Body of pancreas (tissue), 4 donors: ENCODE measurements at regions not wholly inside any gene's neighbourhood (a gene's known extent, or its start where the extent isn't known, plus 50 kb on each side); places are given as distances from the start of the nearest gene placed in this dataset.

Experiments
- ATAC-seq: fragments of 150-250 bp; one replicate; pipeline ENCODE4 v1.9.1; 2016
- DNase-seq, 4 donors: peaks; one replicate each; pipeline ENCODE4 v3.0.0-alpha.2; 2019
- H3K27ac ChIP-seq, 4 donors: fragments of 200-600 bp; sonication (generic); 1 replicate in 3 of 4; 2 replicates in 1 of 4; pipeline versions ENCODE4 v1.5.1 to v1.6.1; 2016 to 2019; ENCODE audit warnings: mild to moderate bottlenecking in 1 of 4, mixed read lengths in 1 of 4, moderate library complexity in 1 of 4
- H3K27me3 ChIP-seq, 2 donors: fragments of 200-600 bp; sonication (generic); one replicate each; pipeline ENCODE4 v1.6.0; 2016; ENCODE audit warnings: mild to moderate bottlenecking in 1 of 2
- H3K36me3 ChIP-seq, 2 donors: fragments of 200-600 bp; sonication (generic); replicated peaks in 1 of 2; 2 replicates each; pipeline ENCODE4 v1.5.1; 2016; ENCODE audit warnings: low read depth in 2 of 2; ENCODE audit not compliant: insufficient read depth in 1 of 2
- H3K4me1 ChIP-seq: fragments of 200-600 bp; sonication (generic); one replicate; pipeline ENCODE4 v1.6.0; 2016
- H3K4me3 ChIP-seq, 2 donors: fragments of 200-600 bp; sonication (generic); 1 replicate in 1 of 2; 2 replicates in 1 of 2; pipeline ENCODE4 v1.5.1; 2016 to 2019
- H3K9me3 ChIP-seq, 3 donors: fragments of 200-600 bp; sonication (generic); 1 replicate in 2 of 3; 2 replicates in 1 of 3; pipeline ENCODE4 v1.5.1; 2016
- CTCF ChIP-seq, 7 experiments: fragments of 450-650 bp in 4 of 7; fragments of 200-600 bp in 3 of 7; sonication (generic) in 3 of 7; IDR thresholded peaks; one replicate each; pipeline ENCODE4 v1.5.1; 2016 to 2019; ENCODE audit warnings: antibody characterized with exemption in 7 of 7
- POLR2A ChIP-seq, 3 donors: fragments of 450-650 bp; IDR thresholded peaks; one replicate each; pipeline ENCODE4 v1.6.1; 2016; ENCODE audit warnings: antibody characterized with exemption in 3 of 3, mild to moderate bottlenecking in 2 of 3
- WGBS, 2 donors: methylation state at CpG; one replicate each; pipeline ENCODE4 v1.1.5; 2017; 5-methylcytosine and 5-hydroxymethylcytosine counted together
- intact Hi-C: fragments of 100-400 bp; cut with DNase I; formaldehyde crosslinking; loops from one replicate; pipeline ENCODE4 v1.15.1; 2023

GRCh38 chr9:12993466-12993865 lies 218.6 kb downstream of the LURAP1L start:
- no peak overlapping the region for H3K27ac ChIP-seq
- no peak overlapping the region for H3K4me3 ChIP-seq
- H3K9me3 ChIP-seq, result no peaks in the 10 kb centered on the region
- 57 to 64% methylated on average over 2 of the region's 2 CpGs for WGBS, 2 donors
- ATAC-seq, result no peak
- no peaks in the 10 kb centered on the region for H3K4me1 ChIP-seq
- no peaks in the 10 kb centered on the region for H3K27me3 ChIP-seq
- TF ChIP-seq POLR2A (IDR thresholded peaks at IDR 0.05) (no peak), CTCF (IDR thresholded peaks at IDR 0.05) (no peak)
- no peaks in the 10 kb centered on the region for H3K36me3 ChIP-seq
- intact Hi-C loops, result no loop called here
- no peak for DNase-seq

DNA sequence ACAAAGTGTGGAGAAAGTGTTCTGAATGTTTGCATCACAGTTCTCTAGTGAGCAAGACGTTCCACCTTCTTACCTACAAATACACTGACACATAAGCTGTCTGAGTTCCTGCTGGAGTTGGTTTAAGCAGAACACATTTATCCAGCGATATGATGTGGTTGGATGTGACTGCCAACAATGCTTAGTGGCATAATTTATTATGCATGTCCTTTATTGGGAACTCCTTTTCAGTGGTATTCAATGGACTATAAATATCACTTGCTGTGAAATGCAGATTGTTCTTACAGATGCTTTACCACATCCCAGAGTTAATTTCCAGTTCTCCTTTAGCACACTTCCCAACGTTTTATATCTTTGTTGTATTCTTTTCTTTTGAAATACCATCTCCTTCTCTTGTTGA lies 222.2 kb downstream of the LURAP1L start:
- Histone ChIP-seq H3K27ac (no peak overlapping the region), H3K4me3 (no peak overlapping the region), H3K27me3 (no peaks in the 10 kb centered on the region), H3K36me3 (no peaks in the 10 kb centered on the region), H3K4me1 (no peaks in the 10 kb centered on the region), H3K9me3 (no peaks in the 10 kb centered on the region)
- WGBS, 2 donors, result 25 to 47% methylated on average over 3 of the region's 3 CpGs
- ATAC-seq (no peak), DNase-seq (no peak)
- intact Hi-C loops, result no loop called here
- TF ChIP-seq POLR2A (IDR thresholded peaks at IDR 0.05), result no peak
- no peak for TF ChIP-seq CTCF (IDR thresholded peaks at IDR 0.05)

GRCh38 chr9:13001989-13002580 lies 227.3 kb downstream of the LURAP1L start:
- H3K27ac ChIP-seq, result no peak overlapping the region
- no peak for ATAC-seq
- no peak for TF ChIP-seq POLR2A (IDR thresholded peaks at IDR 0.05)
- no peak for TF ChIP-seq CTCF (IDR thresholded peaks at IDR 0.05)
- DNase-seq, result no peak
- no peaks in the 10 kb centered on the region for H3K4me1 ChIP-seq
- H3K27me3 ChIP-seq, result no peaks in the 10 kb centered on the region
- no peak overlapping the region for H3K4me3 ChIP-seq
- intact Hi-C loops, result no loop called here
- H3K36me3 ChIP-seq, result no peaks in the 10 kb centered on the region
- H3K9me3 ChIP-seq, result peaks cover 0 to 7% (median 0%) of the 10 kb centered on the region in 3 donors
- WGBS, 2 donors, result 12 to 21% methylated on average over 4 of the region's 4 CpGs

DNA sequence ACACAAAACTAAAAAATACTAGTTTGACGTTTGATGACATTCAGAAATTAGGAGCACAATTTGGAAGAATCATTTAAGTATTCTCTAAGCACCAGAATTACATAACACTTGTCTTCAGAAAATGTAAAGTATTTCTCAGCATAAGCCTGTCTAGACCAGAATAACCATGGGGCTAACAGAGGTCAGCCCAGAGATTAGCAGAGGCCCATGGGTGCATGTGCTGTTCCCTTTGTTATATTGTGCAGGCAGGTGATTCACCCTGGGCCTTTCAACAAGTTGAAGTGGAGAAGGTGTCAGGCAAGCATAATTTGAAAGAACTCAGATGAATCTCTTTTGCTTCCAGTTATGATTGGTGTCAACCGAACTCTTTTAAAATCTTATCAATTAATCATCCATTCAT lies 227.9 kb downstream of the LURAP1L start:
- Histone ChIP-seq H3K36me3 (no peaks in the 10 kb centered on the region), H3K4me3 (no peak overlapping the region), H3K27ac (no peak overlapping the region), H3K27me3 (no peaks in the 10 kb centered on the region), H3K4me1 (no peaks in the 10 kb centered on the region), H3K9me3 (peaks cover 0 to 7% (median 0%) of the 10 kb centered on the region in 3 donors)
- no peak for DNase-seq
- intact Hi-C loops, result no loop called here
- no peak for TF ChIP-seq CTCF (IDR thresholded peaks at IDR 0.05)
- no peak for TF ChIP-seq POLR2A (IDR thresholded peaks at IDR 0.05)
- no peak for ATAC-seq
- 35 to 51% methylated on average over 2 of the region's 2 CpGs for WGBS, 2 donors

DNA sequence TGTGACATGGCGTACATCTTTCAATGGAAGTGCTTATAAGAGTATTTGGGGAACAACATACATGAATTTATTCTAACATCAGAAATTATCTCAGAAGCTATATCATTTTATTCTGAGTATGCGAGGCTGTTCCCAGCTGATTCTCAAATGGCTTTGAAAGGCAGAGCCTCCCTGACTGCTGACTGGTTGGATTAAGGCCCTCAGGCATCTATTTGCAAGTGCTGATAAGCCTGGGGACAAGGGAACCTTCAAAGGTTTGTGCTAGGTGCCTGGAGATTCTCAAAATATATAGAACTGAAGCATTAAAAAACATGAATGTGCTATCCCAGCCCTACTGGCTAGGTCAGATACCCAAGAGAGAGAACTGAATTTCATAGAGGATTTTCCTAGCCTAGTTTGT lies 235.1 kb downstream of the LURAP1L start:
- H3K36me3 ChIP-seq, result no peaks in the 10 kb centered on the region
- no peaks in the 10 kb centered on the region for H3K27me3 ChIP-seq
- WGBS, 2 donors, result 75 to 88% methylated on average over 2 of the region's 2 CpGs
- intact Hi-C loops, result no loop called here
- H3K4me3 ChIP-seq, result no peak overlapping the region
- DNase-seq (no peak), ATAC-seq (no peak)
- H3K9me3 ChIP-seq, result peaks cover 0 to 5% (median 0%) of the 10 kb centered on the region in 3 donors
- H3K27ac ChIP-seq, result no peak overlapping the region
- TF ChIP-seq POLR2A (IDR thresholded peaks at IDR 0.05) (no peak), CTCF (IDR thresholded peaks at IDR 0.05) (no peak)
- no peaks in the 10 kb centered on the region for H3K4me1 ChIP-seq
